OCI-LY1 (cell line): ENCODE measurements at regions not wholly inside any gene's neighbourhood (a gene's known extent, or its start where the extent isn't known, plus 50 kb on each side); places are given as distances from the start of the nearest gene placed in this dataset.

Source experiments
- CTCF ChIP-seq: fragments of 200-600 bp; sonication (generic), shearing (Covaris generic); IDR thresholded peaks from 2 replicates; pipeline ENCODE4 v1.5.1; 2017; ENCODE audit warnings: mild to moderate bottlenecking, antibody characterized with exemption, low read length, moderate library complexity, mixed read lengths
- EZH2 ChIP-seq: fragments of 200-600 bp; sonication (generic), shearing (Covaris generic); IDR thresholded peaks from 2 replicates; pipeline ENCODE4 v1.8.0; 2017; ENCODE audit warnings: borderline replicate concordance, mixed run types, mild to moderate bottlenecking, antibody characterized with exemption, low read length, moderate library complexity, mixed read lengths

- no peak for TF ChIP-seq CTCF
- no peak for TF ChIP-seq EZH2
These were observed 262.6 kb downstream of the CENPC start for GRCh38 chr4:67282749-67283148.
